Gastrocnemius medialis (tissue), 4 donors: ENCODE measurements at regions not wholly inside any gene's neighbourhood (a gene's known extent, or its start where the extent isn't known, plus 50 kb on each side); places are given as distances from the start of the nearest gene placed in this dataset.

Experiments
- ATAC-seq, 2 donors: fragments of 150-250 bp; one replicate each; pipeline ENCODE4 v1.9.1; 2016
- DNase-seq, 2 donors: peaks; one replicate each; pipeline ENCODE4 v3.0.0-alpha.2; 2019
- H3K27ac ChIP-seq, 4 donors: fragments of 200-600 bp; sonication (generic); 1 replicate in 1 of 4; 2 replicates in 3 of 4; pipeline ENCODE4 v1.5.1; 2016 to 2018; ENCODE audit warnings: mild to moderate bottlenecking in 2 of 4, moderate library complexity in 1 of 4
- H3K27me3 ChIP-seq, 3 donors: fragments of 200-600 bp; sonication (generic) in 2 of 3; 1 replicate in 1 of 3; 2 replicates in 2 of 3; pipeline versions ENCODE4 v1.5.1 to v1.6.0; 2016 to 2019; ENCODE audit warnings: mild to moderate bottlenecking in 1 of 3, moderate library complexity in 1 of 3
- H3K36me3 ChIP-seq, 2 donors: fragments of 200-600 bp; sonication (generic) in 1 of 2; one replicate each; pipeline ENCODE4 v1.5.1; 2017 to 2018
- H3K4me1 ChIP-seq, 2 donors: fragments of 200-600 bp; sonication (generic) in 1 of 2; one replicate each; pipeline ENCODE4 v1.5.1; 2016 to 2017; ENCODE audit warnings: mild to moderate bottlenecking in 2 of 2
- H3K4me3 ChIP-seq, 4 donors: fragments of 200-600 bp; sonication (generic) in 3 of 4; 1 replicate in 1 of 4; 2 replicates in 3 of 4; pipeline ENCODE4 v1.5.1; 2016 to 2019; ENCODE audit warnings: mild to moderate bottlenecking in 2 of 4
- H3K9me3 ChIP-seq, 3 donors: fragments of 200-600 bp; sonication (generic) in 2 of 3; 1 replicate in 1 of 3; 2 replicates in 2 of 3; pipeline ENCODE4 v1.5.1; 2016 to 2019
- CTCF ChIP-seq, 5 experiments: fragments of 450-650 bp in 3 of 5; fragments of 200-600 bp in 2 of 5; sonication (generic) in 2 of 5; IDR thresholded peaks in 4 of 5; conservative IDR thresholded peaks in 1 of 5; 1 replicate in 4 of 5; 2 replicates in 1 of 5; pipeline ENCODE4 v1.5.1; 2016 to 2019; ENCODE audit warnings: antibody characterized with exemption in 5 of 5, mild to moderate bottlenecking in 3 of 5, moderate library complexity in 3 of 5
- POLR2A ChIP-seq, 2 donors: fragments of 450-650 bp; IDR thresholded peaks; one replicate each; pipeline ENCODE4 v1.6.1; 2017; ENCODE audit warnings: antibody characterized with exemption in 2 of 2, mild to moderate bottlenecking in 2 of 2, moderate library complexity in 2 of 2
- in situ Hi-C, 4 donors: fragments of 200-750 bp; cut with MboI; loops; one replicate each; pipeline versions ENCODE4 v1.15.0 to v1.8.0; 2017; ENCODE audit warnings: low sequenced_read_pairs in 4 of 4
- intact Hi-C: fragments of 100-400 bp; cut with DNase I; formaldehyde crosslinking; loops from one replicate; pipeline ENCODE4 v1.15.1; 2023; ENCODE audit warnings: low total_unique reads

GRCh38 chrX:116357329-116357728, 79.1 kb upstream of the SLC6A14 start:
- TF ChIP-seq POLR2A (IDR thresholded peaks at IDR 0.05) = no peak
- TF ChIP-seq CTCF (IDR thresholded peaks at IDR 0.05 in 4 of 5, conservative IDR thresholded peaks at IDR 0.05 in 1 of 5) = no peak

GRCh38 chrX:116378961-116379360, 57.4 kb upstream of the SLC6A14 start:
- Histone ChIP-seq H3K27me3 (no peaks in the 10 kb centered on the region), H3K36me3 (no peaks in the 10 kb centered on the region), H3K4me1 (no peaks in the 10 kb centered on the region), H3K27ac (no peak overlapping the region), H3K4me3 (no peak overlapping the region), H3K9me3 (no peaks in the 10 kb centered on the region)
- in situ Hi-C loops = no loop called here
- TF ChIP-seq CTCF (IDR thresholded peaks at IDR 0.05 in 4 of 5, conservative IDR thresholded peaks at IDR 0.05 in 1 of 5) = no peak
- TF ChIP-seq POLR2A (IDR thresholded peaks at IDR 0.05) = no peak
- intact Hi-C loops = no loop called here
- DNase-seq = no peak
- ATAC-seq = no peak

More at GRCh38 chrX:116357329-116357728, 79.1 kb upstream of the SLC6A14 start:
- no peaks in the 10 kb centered on the region for H3K27me3 ChIP-seq
- DNase-seq (no peak), ATAC-seq (no peak)
- no peaks in the 10 kb centered on the region for H3K36me3 ChIP-seq
- in situ Hi-C loops = no loop called here
- H3K4me1 ChIP-seq = no peaks in the 10 kb centered on the region
- no peak overlapping the region for H3K4me3 ChIP-seq
- intact Hi-C loops = no loop called here
- H3K27ac ChIP-seq = no peak overlapping the region
- H3K9me3 ChIP-seq = no peaks in the 10 kb centered on the region

- H3K9me3 ChIP-seq = no peaks in the 10 kb centered on the region
- intact Hi-C loops = no loop called here
- DNase-seq (peak; percentile 2 to 8), ATAC-seq (no peak)
- no peaks in the 10 kb centered on the region for H3K27me3 ChIP-seq
- no peak overlapping the region for H3K4me3 ChIP-seq
- H3K27ac ChIP-seq = no peak overlapping the region
- TF ChIP-seq CTCF (IDR thresholded peaks at IDR 0.05 in 4 of 5, conservative IDR thresholded peaks at IDR 0.05 in 1 of 5) (no peak), POLR2A (IDR thresholded peaks at IDR 0.05) (no peak)
- in situ Hi-C loops = no loop called here
- H3K36me3 ChIP-seq = no peaks in the 10 kb centered on the region
- no peaks in the 10 kb centered on the region for H3K4me1 ChIP-seq
Measured at GRCh38 chrX:116379854-116380253, 56.6 kb upstream of the SLC6A14 start.

- TF ChIP-seq CTCF (IDR thresholded peaks at IDR 0.05 in 4 of 5, conservative IDR thresholded peaks at IDR 0.05 in 1 of 5) (no peak), POLR2A (IDR thresholded peaks at IDR 0.05) (no peak)
- intact Hi-C loops (no loop called here), in situ Hi-C loops (no loop called here)
- Histone ChIP-seq H3K4me3 (no peak overlapping the region), H3K4me1 (no peaks in the 10 kb centered on the region), H3K36me3 (no peaks in the 10 kb centered on the region), H3K27me3 (no peaks in the 10 kb centered on the region), H3K27ac (no peak overlapping the region), H3K9me3 (no peaks in the 10 kb centered on the region)
- ATAC-seq = no peak
- no peak for DNase-seq
Measured at GRCh38 chrX:116384406-116384954, 51.9 kb upstream of the SLC6A14 start.
